ENCODE measurements at regions not wholly inside any gene's neighbourhood (a gene's known extent, or its start where the extent isn't known, plus 50 kb on each side); places are given as distances from the start of the nearest gene placed in this dataset.

- no peak for TF ChIP-seq TAF1 (IDR thresholded peaks at IDR 0.05; ENCODE audit: low read depth, low read length)
- TF ChIP-seq JUN (IDR thresholded peaks at IDR 0.05; ENCODE audit: low read depth, low read length), result no peak
- no peak for TF ChIP-seq POLR2A (IDR thresholded peaks at IDR 0.05; ENCODE audit: control extremely low read depth in 1 of 2, low read depth in 2 of 2, low read length in 2 of 2)
- TF ChIP-seq CEBPB (IDR thresholded peaks at IDR 0.05; ENCODE audit: low read depth, low read length), result no peak
- TF ChIP-seq POLR2AphosphoS5 (IDR thresholded peaks at IDR 0.05; ENCODE audit: low read depth, low read length), result no peak
- no peak for TF ChIP-seq HDAC6 (IDR thresholded peaks at IDR 0.05; ENCODE audit: low read depth, low read length)
- TF ChIP-seq JUND (IDR thresholded peaks at IDR 0.05; ENCODE audit: low read length), result no peak
- no peak for TF ChIP-seq EP300 (IDR thresholded peaks at IDR 0.05; ENCODE audit: borderline replicate concordance in 1 of 2, low read depth in 2 of 2, low read length in 2 of 2)
- TF ChIP-seq TBP (IDR thresholded peaks at IDR 0.05; ENCODE audit: low read depth, low read length), result no peak
- TF ChIP-seq ZNF274 (IDR thresholded peaks at IDR 0.05; ENCODE audit: borderline replicate concordance, extremely low read depth, low read length), result no peak
- no peak for TF ChIP-seq NRF1 (IDR thresholded peaks at IDR 0.05; ENCODE audit: low read depth, low read length)
- TF ChIP-seq CTCF (IDR thresholded peaks at IDR 0.05; ENCODE audit: control extremely low read depth in 1 of 3, insufficient read depth in 1 of 3, low read depth in 1 of 3, low read length in 3 of 3), result no peak
- no peak for TF ChIP-seq RXRA (IDR thresholded peaks at IDR 0.05; ENCODE audit: insufficient read depth, low read depth, low read length)
- TF ChIP-seq TCF12 (IDR thresholded peaks at IDR 0.05; ENCODE audit: low read depth, low read length), result no peak
Observed at GRCh38 chr18:61167902-61168301, 165.3 kb upstream of the CDH20 start.

Measured in H1 (cell line).